SK-N-SH (cell line): ENCODE measurements at regions not wholly inside any gene's neighbourhood (a gene's known extent, or its start where the extent isn't known, plus 50 kb on each side); places are given as distances from the start of the nearest gene placed in this dataset.

ENCODE experiments used
- CTCF ChIA-PET: fragments of 300-600, 350-600 bp; formaldehyde crosslinking; extraction: SDS; loops from one replicate; lab custom pipeline; 2021; lab: Yijun Ruan, JAX
- POLR2A ChIA-PET: fragments of 350-600 bp; sonication (Branson Sonifier 250); formaldehyde crosslinking; extraction: SDS; loops from one replicate; lab custom pipeline; 2020; ENCODE audit warnings: antibody characterized with exemption, inconsistent platforms; lab: Yijun Ruan, JAX
- DNase-seq: peaks from one replicate; pipeline ENCODE4 v3.0.0; 2012
- H2AFZ ChIP-seq: fragments of 200-600 bp; sonication (generic); 2 replicates; pipeline ENCODE4 v1.8.1; 2016; ENCODE audit warnings: antibody characterized with exemption, mild to moderate bottlenecking, low read depth
- H3F3A ChIP-seq: fragments of 200-600 bp; sonication (generic); replicated peaks from 2 replicates; pipeline ENCODE3; 2016; ENCODE audit warnings: antibody characterized with exemption, mild to moderate bottlenecking; ENCODE audit not compliant: insufficient read depth
- H3K27ac ChIP-seq, 2 experiments: fragments of 200-500 bp in 1 of 2; fragments of 200-600 bp in 1 of 2; sonication (Bioruptor generic) in 1 of 2; sonication (generic), shearing (Covaris generic) in 1 of 2; 2 replicates each; pipeline versions ENCODE4 v1.5.1 to v1.6.1; 2014 to 2016; ENCODE audit warnings: low read depth in 2 of 2, inconsistent platforms in 1 of 2, low read length in 1 of 2, mild to moderate bottlenecking in 1 of 2, mixed read lengths in 1 of 2
- H3K27me3 ChIP-seq: fragments of 200-600 bp; sonication (generic), shearing (Covaris generic); 2 replicates; pipeline ENCODE4 v1.6.1; 2016; ENCODE audit warnings: mixed run types; ENCODE audit not compliant: insufficient read depth
- H3K36me3 ChIP-seq, 2 experiments: fragments of 200-500 bp in 1 of 2; fragments of 200-600 bp in 1 of 2; sonication (Bioruptor generic) in 1 of 2; sonication (generic) in 1 of 2; replicated peaks in 1 of 2; 2 replicates each; pipeline versions ENCODE3 to v1.5.1; 2014 to 2016; ENCODE audit warnings: low read length in 1 of 2, mild to moderate bottlenecking in 1 of 2; ENCODE audit not compliant: insufficient read depth in 2 of 2, control insufficient read depth in 1 of 2
- H3K4me1 ChIP-seq, 2 experiments: fragments of 200-500 bp in 1 of 2; fragments of 200-600 bp in 1 of 2; sonication (Bioruptor generic) in 1 of 2; sonication (generic), shearing (Covaris generic) in 1 of 2; 2 replicates each; pipeline versions ENCODE4 v1.5.1 to v1.6.1; 2014 to 2016; ENCODE audit warnings: low read depth in 1 of 2, low read length in 1 of 2, mixed run types in 1 of 2; ENCODE audit not compliant: insufficient read depth in 2 of 2, control insufficient read depth in 1 of 2
- H3K4me2 ChIP-seq: fragments of 200-600 bp; sonication (generic), shearing (Covaris generic); 2 replicates; pipeline ENCODE4 v1.6.1; 2017; ENCODE audit warnings: mixed run types
- H3K4me3 ChIP-seq, 2 experiments: fragments of 200-500 bp in 1 of 2; fragments of 200-600 bp in 1 of 2; sonication (Bioruptor generic) in 1 of 2; sonication (generic), shearing (Covaris generic) in 1 of 2; 2 replicates each; pipeline versions ENCODE4 v1.5.1 to v1.8.1; 2014 to 2016; ENCODE audit warnings: low read depth in 2 of 2, inconsistent platforms in 1 of 2, low read length in 1 of 2, mild to moderate bottlenecking in 1 of 2, mixed read lengths in 1 of 2, moderate library complexity in 1 of 2
- H3K79me2 ChIP-seq: fragments of 200-600 bp; sonication (generic); 2 replicates; pipeline ENCODE4 v1.8.1; 2017; ENCODE audit warnings: mild to moderate bottlenecking; ENCODE audit not compliant: insufficient read depth
- H3K9ac ChIP-seq: fragments of 200-600 bp; sonication (generic); 2 replicates; pipeline ENCODE4 v1.6.1; 2017; ENCODE audit warnings: mixed run types
- H3K9me2 ChIP-seq: fragments of 200-600 bp; sonication (generic); 2 replicates; pipeline ENCODE4 v1.6.1; 2017; ENCODE audit warnings: mixed run types
- H3K9me3 ChIP-seq: fragments of 200-600 bp; sonication (generic); 2 replicates; pipeline ENCODE4 v1.6.1; 2017; ENCODE audit warnings: mixed run types, mild to moderate bottlenecking, moderate library complexity
- H4K20me1 ChIP-seq: fragments of 200-600 bp; sonication (generic); 2 replicates; pipeline ENCODE4 v1.6.1; 2017; ENCODE audit warnings: mild to moderate bottlenecking, mixed run types; ENCODE audit not compliant: insufficient read depth
- EP300 ChIP-seq, 2 experiments: IDR thresholded peaks; 2 replicates each; pipeline versions ENCODE4 v1.4.0 to v1.6.1; 2012; ENCODE audit warnings: borderline replicate concordance in 1 of 2, low read depth in 1 of 2, low read length in 1 of 2
- EZH2phosphoT487 ChIP-seq: fragments of 200-600 bp; sonication (generic); IDR thresholded peaks from 2 replicates; pipeline ENCODE4 v1.6.1; 2017; ENCODE audit warnings: low read depth, mixed run types, mild to moderate bottlenecking, antibody characterized with exemption, moderate library complexity, borderline replicate concordance
- FOXJ3 ChIP-seq: sonication (generic); formaldehyde crosslinking; IDR thresholded peaks from 2 replicates; pipeline ENCODE4 v1.5.1; 2020; ENCODE audit warnings: mild to moderate bottlenecking, missing genetic modification reagents
- GABPA ChIP-seq: IDR thresholded peaks from 2 replicates; pipeline ENCODE4 v1.4.0; 2012; ENCODE audit warnings: low read depth, mild to moderate bottlenecking
- IRF3 ChIP-seq: fragments of 150-350 bp; IDR thresholded peaks from 2 replicates; pipeline ENCODE4 v1.6.1; 2016; ENCODE audit warnings: mild to moderate bottlenecking, low read depth, low read length
- JUND ChIP-seq: IDR thresholded peaks from 2 replicates; pipeline ENCODE4 v1.4.0; 2012
- MEF2A ChIP-seq: IDR thresholded peaks from 2 replicates; pipeline ENCODE4 v1.4.0; 2012; ENCODE audit warnings: low read depth, borderline replicate concordance
- MXI1 ChIP-seq: IDR thresholded peaks from 2 replicates; pipeline ENCODE4 v1.6.1; 2012; ENCODE audit warnings: mild to moderate bottlenecking, low read depth, low read length, improper control_type of control experiment
- NFIC ChIP-seq: IDR thresholded peaks from 2 replicates; pipeline ENCODE4 v1.4.0; 2012; ENCODE audit warnings: borderline replicate concordance
- RAD21 ChIP-seq: IDR thresholded peaks from 2 replicates; pipeline ENCODE4 v1.6.1; 2012; ENCODE audit warnings: mild to moderate bottlenecking, low read length
- RCOR1 ChIP-seq: fragments of 150-350 bp; IDR thresholded peaks from 2 replicates; pipeline ENCODE4 v1.6.1; 2017; ENCODE audit warnings: antibody characterized with exemption, low read length
- RFX5 ChIP-seq: IDR thresholded peaks from 2 replicates; pipeline ENCODE4 v1.6.1; 2012; ENCODE audit warnings: mild to moderate bottlenecking, improper control_type of control experiment, low read length
- RXRA ChIP-seq: IDR thresholded peaks from 2 replicates; pipeline ENCODE4 v1.4.0; 2012; ENCODE audit warnings: low read depth, mild to moderate bottlenecking, borderline replicate concordance
- SIN3A ChIP-seq: IDR thresholded peaks from 2 replicates; pipeline ENCODE4 v1.6.1; 2012; ENCODE audit warnings: low read depth, mild to moderate bottlenecking, low read length, moderate library complexity, borderline replicate concordance
- SMC3 ChIP-seq: IDR thresholded peaks from 2 replicates; pipeline ENCODE4 v1.6.1; 2012; ENCODE audit warnings: low read depth, low read length, improper control_type of control experiment
- TAF1 ChIP-seq: IDR thresholded peaks from 2 replicates; pipeline ENCODE4 v1.6.1; 2012; ENCODE audit warnings: low read depth, mild to moderate bottlenecking, low read length, moderate library complexity, borderline replicate concordance
- TEAD4 ChIP-seq: IDR thresholded peaks from 2 replicates; pipeline ENCODE4 v1.4.0; 2012; ENCODE audit warnings: mild to moderate bottlenecking, borderline replicate concordance; ENCODE audit not compliant: insufficient read depth
- YY1 ChIP-seq: IDR thresholded peaks from 2 replicates; pipeline ENCODE4 v1.4.0; 2012; ENCODE audit warnings: low read depth, mild to moderate bottlenecking
- WGBS: methylation state at CpG from one replicate; pipeline ENCODE4 v1.1.6; 2017; ENCODE audit warnings: low lambda C conversion rate; 5-methylcytosine and 5-hydroxymethylcytosine counted together
- TF ChIP-seq, protein P1 (sequence below): IDR thresholded peaks from 2 replicates; pipeline ENCODE4 v1.4.0; 2012; ENCODE audit warnings: low read depth
- TF ChIP-seq, protein P2 (sequence below): IDR thresholded peaks from 2 replicates; pipeline ENCODE4 v1.4.0; 2012; ENCODE audit warnings: low read depth, borderline replicate concordance
- TF ChIP-seq, protein P3 (sequence below): fragments of 150-350 bp; IDR thresholded peaks from 2 replicates; pipeline ENCODE4 v1.6.1; 2017; ENCODE audit warnings: antibody characterized with exemption, low read length, low read depth, borderline replicate concordance

DNA sequence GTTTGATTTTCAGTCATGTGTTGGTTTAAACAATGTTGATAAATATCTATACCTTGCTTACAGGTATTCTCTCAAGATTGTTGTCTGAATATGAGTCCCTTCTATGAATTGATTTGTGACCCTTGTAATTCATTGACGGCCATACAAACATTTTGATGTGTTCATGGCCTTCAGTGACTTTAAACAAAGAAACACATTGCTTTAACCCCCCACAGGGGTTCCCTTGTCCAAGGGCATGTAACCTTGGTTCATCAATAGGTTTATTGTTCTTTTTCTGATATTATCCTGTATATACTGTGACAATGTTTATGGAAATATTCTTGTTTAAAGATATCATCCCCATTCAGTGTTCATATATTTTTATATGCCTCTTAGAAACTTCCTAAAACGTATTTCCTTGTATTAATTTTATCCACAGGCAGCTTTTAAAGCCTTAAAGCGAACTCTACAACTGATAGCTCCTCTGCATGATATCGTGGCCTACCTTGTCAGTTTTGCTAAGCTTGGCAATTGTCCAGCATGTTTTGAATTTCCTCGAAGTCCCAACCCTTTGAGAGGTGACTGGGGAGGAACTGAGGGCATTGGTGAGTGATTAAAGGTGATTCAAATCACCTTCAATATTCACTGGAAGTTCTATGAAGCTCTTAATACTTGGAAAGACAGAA lies 87.0 kb downstream of the CD164 start:
- H2AFZ ChIP-seq, result no peak overlapping the region
- no peak overlapping the region for H3K27ac ChIP-seq
- no peaks in the 10 kb centered on the region for H4K20me1 ChIP-seq
- no peak for DNase-seq
- WGBS, result 48% methylated on average over 5 of the region's 5 CpGs
- no peak overlapping the region for H3K4me2 ChIP-seq
- no peaks in the 10 kb centered on the region for H3K9me3 ChIP-seq
- H3K79me2 ChIP-seq, result no peaks in the 10 kb centered on the region
- no peak overlapping the region for H3K4me3 ChIP-seq
- H3F3A ChIP-seq, result no peaks in the 10 kb centered on the region
- POLR2A ChIA-PET, result no interaction called here
- TF ChIP-seq EZH2phosphoT487 (no peak), TEAD4 (no peak), RXRA (no peak), IRF3 (no peak), SIN3A (no peak), RFX5 (no peak), RCOR1 (no peak), JUND (no peak), NFIC (no peak), YY1 (no peak), EP300 (IDR thresholded peaks at IDR 0.05; ENCODE audit: borderline replicate concordance in 1 of 2, low read depth in 1 of 2, low read length in 1 of 2) (no peak), SMC3 (no peak), GABPA (no peak), MEF2A (no peak), MXI1 (no peak)
- TF ChIP-seq, protein P1, sequence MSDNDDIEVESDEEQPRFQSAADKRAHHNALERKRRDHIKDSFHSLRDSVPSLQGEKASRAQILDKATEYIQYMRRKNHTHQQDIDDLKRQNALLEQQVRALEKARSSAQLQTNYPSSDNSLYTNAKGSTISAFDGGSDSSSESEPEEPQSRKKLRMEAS, result no peak
- H3K9ac ChIP-seq, result no peak overlapping the region
- no peaks in the 10 kb centered on the region for H3K9me2 ChIP-seq
- H3K27me3 ChIP-seq, result no peaks in the 10 kb centered on the region
- no peaks in the 10 kb centered on the region for H3K36me3 ChIP-seq
- H3K4me1 ChIP-seq, result peaks cover 0 to 14% of the 10 kb centered on the region in 2 experiments; a peak in 1 of 4 replicates
- CTCF ChIA-PET, result interaction anchor here (1.7 kb wide), 1 partner anchor 15 kb away, joined by 4 read pairs; no protein-coding TSS in a partner anchor

DNA sequence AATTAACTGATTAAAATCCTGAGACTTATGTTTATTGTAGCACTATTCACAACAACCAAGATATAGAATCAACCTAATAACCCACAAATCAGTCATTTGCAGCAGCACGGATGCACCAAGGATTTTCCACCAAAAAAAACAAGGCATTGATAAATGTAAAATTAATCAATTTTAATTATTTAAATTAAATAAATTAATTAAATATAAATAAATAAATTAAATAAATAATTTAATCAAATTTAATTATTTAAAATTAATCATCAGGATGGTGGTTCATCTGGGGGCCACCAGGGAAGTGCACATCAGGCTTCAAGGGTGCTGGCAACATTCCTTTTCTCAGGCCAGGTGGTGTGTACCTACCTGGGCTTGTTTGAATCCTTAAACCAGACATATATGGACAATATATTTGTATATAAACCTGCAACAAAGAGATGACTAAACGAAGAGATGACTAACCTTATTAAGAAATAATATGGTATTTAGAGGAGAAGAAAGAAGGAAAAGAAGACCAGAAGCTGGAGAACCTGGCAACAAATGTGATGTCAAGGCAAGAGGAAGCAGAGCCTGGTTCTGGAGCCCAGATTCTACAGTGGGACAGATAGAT lies 89.2 kb downstream of the CD164 start:
- Histone ChIP-seq H3K4me3 (no peak overlapping the region), H4K20me1 (no peaks in the 10 kb centered on the region), H3K9ac (no peak overlapping the region), H3K9me3 (no peaks in the 10 kb centered on the region), H3K27ac (no peak overlapping the region), H2AFZ (no peak overlapping the region), H3K79me2 (no peaks in the 10 kb centered on the region), H3K9me2 (no peaks in the 10 kb centered on the region), H3K4me1 (peaks cover 0 to 7% of the 10 kb centered on the region in 2 experiments; a peak in 1 of 4 replicates), H3F3A (no peaks in the 10 kb centered on the region), H3K27me3 (peaks cover 1% of the 10 kb centered on the region; the same call in 1 of the 2 replicates), H3K4me2 (no peak overlapping the region), H3K36me3 (no peaks in the 10 kb centered on the region)
- ChIA-PET POLR2A (no interaction called here), CTCF (no interaction called here)
- no peak for DNase-seq
- TF ChIP-seq SMC3 (no peak), RAD21 (no peak), TAF1 (no peak), FOXJ3 (CRISPR knock-in tag) (no peak), SIN3A (no peak), GABPA (no peak), TEAD4 (no peak)
- TF ChIP-seq, protein P2, sequence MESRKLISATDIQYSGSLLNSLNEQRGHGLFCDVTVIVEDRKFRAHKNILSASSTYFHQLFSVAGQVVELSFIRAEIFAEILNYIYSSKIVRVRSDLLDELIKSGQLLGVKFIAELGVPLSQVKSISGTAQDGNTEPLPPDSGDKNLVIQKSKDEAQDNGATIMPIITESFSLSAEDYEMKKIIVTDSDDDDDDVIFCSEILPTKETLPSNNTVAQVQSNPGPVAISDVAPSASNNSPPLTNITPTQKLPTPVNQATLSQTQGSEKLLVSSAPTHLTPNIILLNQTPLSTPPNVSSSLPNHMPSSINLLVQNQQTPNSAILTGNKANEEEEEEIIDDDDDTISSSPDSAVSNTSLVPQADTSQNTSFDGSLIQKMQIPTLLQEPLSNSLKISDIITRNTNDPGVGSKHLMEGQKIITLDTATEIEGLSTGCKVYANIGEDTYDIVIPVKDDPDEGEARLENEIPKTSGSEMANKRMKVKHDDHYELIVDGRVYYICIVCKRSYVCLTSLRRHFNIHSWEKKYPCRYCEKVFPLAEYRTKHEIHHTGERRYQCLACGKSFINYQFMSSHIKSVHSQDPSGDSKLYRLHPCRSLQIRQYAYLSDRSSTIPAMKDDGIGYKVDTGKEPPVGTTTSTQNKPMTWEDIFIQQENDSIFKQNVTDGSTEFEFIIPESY, result no peak
- TF ChIP-seq, protein P3, sequence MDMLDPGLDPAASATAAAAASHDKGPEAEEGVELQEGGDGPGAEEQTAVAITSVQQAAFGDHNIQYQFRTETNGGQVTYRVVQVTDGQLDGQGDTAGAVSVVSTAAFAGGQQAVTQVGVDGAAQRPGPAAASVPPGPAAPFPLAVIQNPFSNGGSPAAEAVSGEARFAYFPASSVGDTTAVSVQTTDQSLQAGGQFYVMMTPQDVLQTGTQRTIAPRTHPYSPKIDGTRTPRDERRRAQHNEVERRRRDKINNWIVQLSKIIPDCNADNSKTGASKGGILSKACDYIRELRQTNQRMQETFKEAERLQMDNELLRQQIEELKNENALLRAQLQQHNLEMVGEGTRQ, result no peak
- WGBS, result 53% methylated on average over 2 of the region's 2 CpGs
